GM12875 (cell line): ENCODE measurements at regions not wholly inside any gene's neighbourhood (a gene's known extent, or its start where the extent isn't known, plus 50 kb on each side); places are given as distances from the start of the nearest gene placed in this dataset.
"Not testable (repeated sequence)": the region's sequence is repeated elsewhere in the genome, so short reads cannot be mapped to it uniquely, and the experiment has no call there.

Source experiments
- H3K4me3 ChIP-seq: one replicate; pipeline ENCODE4 v1.5.1; 2011; ENCODE audit warnings: low read depth, low read length, control low read depth
- CTCF ChIP-seq: IDR thresholded peaks from 2 replicates; pipeline ENCODE4 v1.5.1; 2011; ENCODE audit warnings: low read depth, mild to moderate bottlenecking, control low read depth, inconsistent platforms, low read length, moderate library complexity, borderline replicate concordance; ENCODE audit not compliant: insufficient read depth

GRCh38 chr13:104614361-104615145 is 1548.3 kb upstream of the SLC10A2 start:
- no peak for TF ChIP-seq CTCF
- no peak overlapping the region for H3K4me3 ChIP-seq

GRCh38 chr13:104608331-104608730 is 1542.1 kb upstream of the SLC10A2 start:
- no peak for TF ChIP-seq CTCF

GRCh38 chr13:104605435-104605834 is 1539.2 kb upstream of the SLC10A2 start:
- not testable (repeated sequence) for H3K4me3 ChIP-seq

More at GRCh38 chr13:104608331-104608730, 1542.1 kb upstream of the SLC10A2 start:
- no peak overlapping the region for H3K4me3 ChIP-seq

GRCh38 chr13:104597546-104598180 is 1531.4 kb upstream of the SLC10A2 start:
- no peak for TF ChIP-seq CTCF
- H3K4me3 ChIP-seq = no peak overlapping the region

- H3K4me3 ChIP-seq = no peak overlapping the region
- no peak for TF ChIP-seq CTCF
Measured at GRCh38 chr13:104595511-104595910, 1529.3 kb upstream of the SLC10A2 start.

GRCh38 chr13:104594806-104595205 is 1528.6 kb upstream of the SLC10A2 start:
- TF ChIP-seq CTCF = no peak
- no peak overlapping the region for H3K4me3 ChIP-seq

- no peak for TF ChIP-seq CTCF
- no peak overlapping the region for H3K4me3 ChIP-seq
Measured at GRCh38 chr13:104593693-104594092, 1527.5 kb upstream of the SLC10A2 start.
